Gastrocnemius medialis (tissue), 4 donors: ENCODE measurements at regions not wholly inside any gene's neighbourhood (a gene's known extent, or its start where the extent isn't known, plus 50 kb on each side); places are given as distances from the start of the nearest gene placed in this dataset.

Experiments used
- CTCF ChIP-seq, 5 experiments: fragments of 450-650 bp in 3 of 5; fragments of 200-600 bp in 2 of 5; sonication (generic) in 2 of 5; IDR thresholded peaks in 4 of 5; conservative IDR thresholded peaks in 1 of 5; 1 replicate in 4 of 5; 2 replicates in 1 of 5; pipeline ENCODE4 v1.5.1; 2016 to 2019; ENCODE audit warnings: antibody characterized with exemption in 5 of 5, mild to moderate bottlenecking in 3 of 5, moderate library complexity in 3 of 5
- POLR2A ChIP-seq, 2 donors: fragments of 450-650 bp; IDR thresholded peaks; one replicate each; pipeline ENCODE4 v1.6.1; 2017; ENCODE audit warnings: antibody characterized with exemption in 2 of 2, mild to moderate bottlenecking in 2 of 2, moderate library complexity in 2 of 2

- no peak for TF ChIP-seq CTCF (IDR thresholded peaks at IDR 0.05 in 4 of 5, conservative IDR thresholded peaks at IDR 0.05 in 1 of 5)
- no peak for TF ChIP-seq POLR2A (IDR thresholded peaks at IDR 0.05)
These were observed 159.5 kb upstream of the KAZN start for GRCh38 chr1:14439015-14439414.
